Lower leg skin (tissue), 4 donors: ENCODE measurements at regions not wholly inside any gene's neighbourhood (a gene's known extent, or its start where the extent isn't known, plus 50 kb on each side); places are given as distances from the start of the nearest gene placed in this dataset.
"Not testable (repeated sequence)": the region's sequence is repeated elsewhere in the genome, so short reads cannot be mapped to it uniquely, and the experiment has no call there.

Experiments used
- DNase-seq, 2 donors: peaks; one replicate each; pipeline ENCODE4 v3.0.0-alpha.2; 2019; ENCODE audit warnings: low spot score in 2 of 2
- H3K4me3 ChIP-seq: fragments of 200-600 bp; sonication (generic); 2 replicates; pipeline ENCODE4 v1.5.1; 2017; ENCODE audit warnings: mild to moderate bottlenecking, low read depth; ENCODE audit not compliant: poor library complexity, severe bottlenecking
- POLR2A ChIP-seq, 2 donors: fragments of 450-650 bp; IDR thresholded peaks; one replicate each; pipeline ENCODE4 v1.6.1; 2016 to 2017; ENCODE audit warnings: antibody characterized with exemption in 2 of 2, mild to moderate bottlenecking in 1 of 2, moderate library complexity in 1 of 2
- WGBS, 2 donors: methylation state at CpG; one replicate each; pipeline ENCODE4 v1.1.5; 2018; 5-methylcytosine and 5-hydroxymethylcytosine counted together
- intact Hi-C: fragments of 100-400 bp; cut with DNase I; formaldehyde crosslinking; loops from one replicate; pipeline ENCODE4 v1.15.0; 2023; ENCODE audit warnings: low total_unique reads
- TF ChIP-seq, protein P1 (sequence below), 3 donors: fragments of 450-650 bp; IDR thresholded peaks; one replicate each; pipeline ENCODE4 v1.5.1; 2016; ENCODE audit warnings: antibody characterized with exemption in 3 of 3, mild to moderate bottlenecking in 3 of 3, moderate library complexity in 2 of 3

DNA sequence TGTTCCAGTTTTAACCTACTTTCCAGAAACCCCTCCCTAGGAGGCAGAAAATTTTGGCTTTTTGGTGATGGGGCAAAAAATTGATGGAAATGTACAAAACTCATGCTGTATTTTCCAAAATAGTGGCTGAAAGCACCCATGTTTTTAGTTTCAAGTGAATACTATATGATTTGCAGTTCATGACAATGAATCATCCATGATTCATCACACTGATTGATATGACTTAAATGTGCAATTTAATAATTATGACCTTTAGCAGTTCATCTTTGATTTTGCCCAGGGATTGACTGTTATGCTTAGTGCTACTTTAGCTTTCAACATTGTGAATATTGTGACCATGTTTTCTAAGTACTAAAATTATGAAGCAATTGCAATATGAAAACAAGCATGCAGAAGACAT, 478.7 kb downstream of the HTR1B start:
- no peak overlapping the region for H3K4me3 ChIP-seq
- no peak for DNase-seq
- intact Hi-C loops = no loop called here
- TF ChIP-seq POLR2A (IDR thresholded peaks at IDR 0.05) = no peak
- TF ChIP-seq, protein P1, sequence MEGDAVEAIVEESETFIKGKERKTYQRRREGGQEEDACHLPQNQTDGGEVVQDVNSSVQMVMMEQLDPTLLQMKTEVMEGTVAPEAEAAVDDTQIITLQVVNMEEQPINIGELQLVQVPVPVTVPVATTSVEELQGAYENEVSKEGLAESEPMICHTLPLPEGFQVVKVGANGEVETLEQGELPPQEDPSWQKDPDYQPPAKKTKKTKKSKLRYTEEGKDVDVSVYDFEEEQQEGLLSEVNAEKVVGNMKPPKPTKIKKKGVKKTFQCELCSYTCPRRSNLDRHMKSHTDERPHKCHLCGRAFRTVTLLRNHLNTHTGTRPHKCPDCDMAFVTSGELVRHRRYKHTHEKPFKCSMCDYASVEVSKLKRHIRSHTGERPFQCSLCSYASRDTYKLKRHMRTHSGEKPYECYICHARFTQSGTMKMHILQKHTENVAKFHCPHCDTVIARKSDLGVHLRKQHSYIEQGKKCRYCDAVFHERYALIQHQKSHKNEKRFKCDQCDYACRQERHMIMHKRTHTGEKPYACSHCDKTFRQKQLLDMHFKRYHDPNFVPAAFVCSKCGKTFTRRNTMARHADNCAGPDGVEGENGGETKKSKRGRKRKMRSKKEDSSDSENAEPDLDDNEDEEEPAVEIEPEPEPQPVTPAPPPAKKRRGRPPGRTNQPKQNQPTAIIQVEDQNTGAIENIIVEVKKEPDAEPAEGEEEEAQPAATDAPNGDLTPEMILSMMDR (IDR thresholded peaks at IDR 0.05) = no peak

- TF ChIP-seq, protein P1 (IDR thresholded peaks at IDR 0.05) = no peak
- no peak for TF ChIP-seq POLR2A (IDR thresholded peaks at IDR 0.05)
- no peak for DNase-seq
- no peak overlapping the region for H3K4me3 ChIP-seq
- 73 to 80% methylated on average over 3 of the region's 3 CpGs for WGBS, 2 donors
- intact Hi-C loops = no loop called here
Observed at GRCh38 chr6:76982476-76983199, 480.7 kb downstream of the HTR1B start.

- intact Hi-C loops = no loop called here
- DNase-seq = no peak
- TF ChIP-seq, protein P1 (IDR thresholded peaks at IDR 0.05) = no peak
- TF ChIP-seq POLR2A (IDR thresholded peaks at IDR 0.05) = no peak
- H3K4me3 ChIP-seq = no peak overlapping the region
Observed at GRCh38 chr6:76972474-76972873, 490.8 kb downstream of the HTR1B start.

- H3K4me3 ChIP-seq, intact Hi-C loops, DNase-seq: not testable (repeated sequence)
- 90 to 95% methylated on average over 15 of the region's 15 CpGs for WGBS, 2 donors
Observed at GRCh38 chr6:76959177-76959576, 504.1 kb downstream of the HTR1B start.

- TF ChIP-seq, protein P1 (IDR thresholded peaks at IDR 0.05) = no peak
- no peak for TF ChIP-seq POLR2A (IDR thresholded peaks at IDR 0.05)
- 85 to 100% methylated on average over 2 of the region's 2 CpGs for WGBS, 2 donors
- DNase-seq = no peak
- H3K4me3 ChIP-seq = no peak overlapping the region
- intact Hi-C loops = no loop called here
Observed at GRCh38 chr6:76942203-76942966, 520.9 kb downstream of the HTR1B start.

DNA sequence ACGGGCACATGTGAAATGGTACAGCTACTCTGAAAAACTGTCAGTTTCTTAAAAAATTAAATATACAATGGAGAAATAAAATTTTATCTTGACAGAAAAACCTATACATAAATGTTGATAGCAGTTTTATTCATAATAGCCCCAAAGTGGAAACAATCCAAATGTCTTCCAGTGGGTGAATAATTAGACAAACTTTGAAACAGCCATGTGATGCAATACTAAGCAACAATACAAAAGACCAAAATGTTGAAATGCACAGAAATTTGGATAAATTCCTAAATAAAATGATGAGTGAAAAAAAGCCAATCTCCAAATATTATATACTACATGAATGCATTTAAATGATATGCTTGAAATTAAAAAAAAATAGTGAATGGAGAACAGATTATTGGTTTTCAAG, 523.1 kb downstream of the HTR1B start:
- no peak overlapping the region for H3K4me3 ChIP-seq
- intact Hi-C loops = no loop called here
- 91% methylated on average over 1 of the region's 1 CpG for WGBS, 2 donors
- DNase-seq = no peak
- TF ChIP-seq, protein P1 (IDR thresholded peaks at IDR 0.05) = no peak
- TF ChIP-seq POLR2A (IDR thresholded peaks at IDR 0.05) = no peak
